Urothelium cell line (cell line): ENCODE measurements at regions not wholly inside any gene's neighbourhood (a gene's known extent, or its start where the extent isn't known, plus 50 kb on each side); places are given as distances from the start of the nearest gene placed in this dataset.
A peak's percentile ranks its signal among the peaks of the same experiment; 100 is the strongest.

ENCODE experiments used
- DNase-seq: peaks from one replicate; pipeline ENCODE4 v3.0.0; 2011; ENCODE audit warnings: low spot score, mixed read lengths
- FAIRE-seq: peaks from 2 replicates; lab custom pipeline; 2011; peaks lifted over from hg19 to GRCh38; lab: Jason Lieb, UNC

DNA sequence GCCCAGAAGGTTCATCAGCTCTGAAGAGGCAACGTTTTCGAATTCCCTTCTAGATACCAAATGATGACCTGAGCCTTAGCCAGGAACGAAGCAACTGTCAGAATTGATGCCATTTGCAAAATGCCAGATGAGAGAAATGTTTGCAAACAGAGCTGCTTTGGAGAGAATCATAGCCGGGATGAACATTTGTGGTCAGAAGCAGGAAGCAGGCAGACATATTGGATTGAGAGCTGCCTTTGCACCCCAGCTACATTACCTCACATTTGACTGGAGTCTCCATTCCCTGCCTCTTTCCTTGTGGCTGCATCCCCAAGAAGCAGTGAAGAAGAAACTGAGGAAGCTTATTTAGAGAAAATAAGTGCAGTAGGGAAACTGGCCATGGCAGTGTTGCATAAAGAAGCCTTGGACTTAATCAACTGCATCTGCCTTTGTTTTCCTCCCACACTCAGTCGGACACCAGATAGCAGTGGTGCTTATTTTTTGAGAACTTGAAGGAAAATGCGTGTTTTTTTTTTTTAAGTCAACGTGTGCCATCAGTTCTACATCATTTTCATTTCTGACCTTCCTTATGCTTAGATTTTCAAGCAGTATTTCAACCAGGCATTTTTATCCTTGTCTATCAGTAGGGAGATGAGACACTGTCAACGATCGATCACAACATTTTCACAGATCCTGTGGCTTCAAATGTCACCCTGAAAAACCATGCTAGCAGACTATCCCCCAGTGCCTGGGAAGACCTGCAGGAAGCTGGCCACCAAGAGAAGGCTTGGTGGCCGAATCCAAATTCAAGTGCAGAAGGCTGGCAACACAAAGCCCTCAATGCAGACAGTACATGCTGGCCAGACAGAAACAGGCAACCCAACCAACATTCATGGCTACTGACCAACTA, 541.2 kb upstream of the JARID2 start:
- no peak for FAIRE-seq
- no peak for DNase-seq

- FAIRE-seq (no peak), DNase-seq (no peak)
Observed at GRCh38 chr6:14705841-14706377, 540.0 kb upstream of the JARID2 start.

DNA sequence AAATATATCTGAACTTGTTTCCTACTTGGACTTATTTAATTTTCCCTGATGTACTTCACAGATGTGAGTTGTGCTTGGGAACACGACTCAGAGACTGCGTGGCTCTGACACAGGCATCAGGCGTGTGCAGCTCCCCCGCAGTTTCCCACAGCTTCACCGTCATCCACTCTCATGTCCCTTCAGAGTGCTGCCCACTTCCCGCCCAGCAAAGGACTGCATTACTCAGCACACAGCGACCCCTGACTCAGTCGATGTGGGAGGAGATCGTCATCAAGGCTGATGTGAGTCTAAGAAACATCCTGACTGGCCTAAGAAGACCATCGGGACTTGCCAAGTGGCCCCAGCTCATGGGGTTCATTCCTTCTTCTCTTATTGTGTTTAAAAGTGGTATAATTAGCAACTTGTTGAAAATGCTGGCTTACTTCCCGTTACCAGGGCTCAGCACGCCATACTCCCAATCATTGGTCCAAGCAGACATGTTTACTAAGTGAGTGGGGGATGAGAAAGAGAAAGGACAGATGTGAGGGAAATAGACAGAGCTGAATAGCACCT, 539.4 kb upstream of the JARID2 start:
- FAIRE-seq = no peak

DNA sequence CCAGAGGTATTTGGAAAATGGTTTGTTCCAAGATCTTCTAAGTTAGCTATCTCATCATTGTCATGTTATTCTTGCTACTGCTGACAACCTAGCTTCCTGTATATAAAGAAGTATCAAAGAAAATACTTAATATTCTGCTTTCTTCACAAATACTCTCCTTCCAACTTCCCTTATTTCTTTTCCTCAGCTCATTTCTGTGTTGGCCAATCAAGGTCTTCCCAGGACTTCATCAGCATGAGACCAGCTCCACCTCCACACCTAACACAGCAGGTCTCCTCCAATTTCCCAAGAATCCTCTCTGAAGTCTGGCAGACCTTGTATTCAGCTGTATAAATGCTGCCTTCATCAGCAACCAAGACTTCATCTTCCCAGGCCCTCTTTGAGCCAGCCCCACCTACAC, 538.6 kb upstream of the JARID2 start:
- DNase-seq = no peak
- no peak for FAIRE-seq

More for the DNA sequence above, 539.4 kb upstream of the JARID2 start:
- peak; percentile 69 for DNase-seq

GRCh38 chr6:14707971-14708465, 537.9 kb upstream of the JARID2 start:
- no peak for DNase-seq
- no peak for FAIRE-seq

GRCh38 chr6:14709066-14709670, 536.7 kb upstream of the JARID2 start:
- DNase-seq (no peak), FAIRE-seq (no peak)

- FAIRE-seq (no peak), DNase-seq (no peak)
Observed at GRCh38 chr6:14709900-14710299, 536.0 kb upstream of the JARID2 start.

GRCh38 chr6:14710421-14710820, 535.4 kb upstream of the JARID2 start:
- DNase-seq (no peak), FAIRE-seq (no peak)

DNA sequence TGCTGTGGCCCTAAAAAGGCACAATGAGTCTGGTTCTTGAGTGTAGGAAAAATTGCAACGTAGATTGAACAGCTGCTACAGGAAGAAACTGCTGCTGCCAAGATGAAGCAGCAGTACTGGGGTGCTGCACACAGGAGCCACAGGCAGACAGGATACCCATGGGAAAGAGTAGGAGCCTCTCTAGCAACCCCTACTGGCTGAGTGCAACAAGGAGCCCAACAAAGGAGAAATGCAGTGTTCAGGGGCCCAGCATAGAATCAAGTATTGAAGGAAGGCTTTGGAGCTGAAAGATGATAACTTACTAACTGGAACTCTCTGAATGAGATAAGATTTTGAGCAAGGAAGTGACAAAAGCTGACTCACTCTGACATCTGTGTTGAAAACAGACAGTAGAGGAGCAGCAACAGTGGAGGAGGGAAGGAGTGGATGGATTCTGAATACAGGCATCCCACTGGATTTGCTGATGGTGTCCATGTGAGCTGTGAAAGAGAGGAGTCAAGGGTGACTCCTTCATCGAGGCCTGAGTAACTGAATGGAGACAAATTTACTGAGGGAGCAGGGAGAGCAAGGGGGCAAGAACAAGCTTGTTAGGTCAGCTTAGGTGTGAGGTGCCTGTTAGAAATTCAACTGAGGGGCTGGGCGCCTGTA, 534.7 kb upstream of the JARID2 start:
- DNase-seq (peak; percentile 49), FAIRE-seq (no peak)

DNA sequence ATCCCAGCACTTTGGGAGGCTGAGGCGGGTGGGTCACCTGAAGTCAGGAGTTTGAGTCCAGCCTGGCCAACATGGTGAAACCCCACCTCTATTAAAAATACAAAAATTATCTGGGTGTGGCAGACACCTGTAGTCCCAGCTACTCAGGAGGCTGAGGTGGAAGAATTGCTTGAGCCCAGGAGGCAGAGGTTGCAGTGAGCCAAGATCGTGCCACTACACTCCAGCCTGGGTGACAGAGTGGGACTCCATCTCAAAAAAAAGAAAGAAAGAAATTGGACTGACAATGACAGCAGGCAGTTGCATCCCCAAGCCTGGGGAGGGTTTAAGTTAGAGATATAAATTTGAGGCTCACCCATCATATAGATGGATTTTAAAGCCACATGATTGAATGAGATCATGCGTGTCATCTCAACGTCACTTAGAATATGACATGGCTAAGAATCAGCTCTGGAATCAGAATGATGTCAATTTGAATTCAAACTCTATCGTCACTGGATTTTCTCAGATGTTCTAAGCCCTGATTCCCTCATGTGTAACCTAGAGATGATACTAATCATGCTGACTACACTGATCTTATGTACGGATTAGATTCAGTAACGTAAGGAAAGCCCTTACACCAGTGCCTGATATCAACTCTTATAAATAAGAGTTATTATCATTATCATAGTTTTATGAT, 534.0 kb upstream of the JARID2 start:
- DNase-seq (no peak), FAIRE-seq (no peak)

DNA sequence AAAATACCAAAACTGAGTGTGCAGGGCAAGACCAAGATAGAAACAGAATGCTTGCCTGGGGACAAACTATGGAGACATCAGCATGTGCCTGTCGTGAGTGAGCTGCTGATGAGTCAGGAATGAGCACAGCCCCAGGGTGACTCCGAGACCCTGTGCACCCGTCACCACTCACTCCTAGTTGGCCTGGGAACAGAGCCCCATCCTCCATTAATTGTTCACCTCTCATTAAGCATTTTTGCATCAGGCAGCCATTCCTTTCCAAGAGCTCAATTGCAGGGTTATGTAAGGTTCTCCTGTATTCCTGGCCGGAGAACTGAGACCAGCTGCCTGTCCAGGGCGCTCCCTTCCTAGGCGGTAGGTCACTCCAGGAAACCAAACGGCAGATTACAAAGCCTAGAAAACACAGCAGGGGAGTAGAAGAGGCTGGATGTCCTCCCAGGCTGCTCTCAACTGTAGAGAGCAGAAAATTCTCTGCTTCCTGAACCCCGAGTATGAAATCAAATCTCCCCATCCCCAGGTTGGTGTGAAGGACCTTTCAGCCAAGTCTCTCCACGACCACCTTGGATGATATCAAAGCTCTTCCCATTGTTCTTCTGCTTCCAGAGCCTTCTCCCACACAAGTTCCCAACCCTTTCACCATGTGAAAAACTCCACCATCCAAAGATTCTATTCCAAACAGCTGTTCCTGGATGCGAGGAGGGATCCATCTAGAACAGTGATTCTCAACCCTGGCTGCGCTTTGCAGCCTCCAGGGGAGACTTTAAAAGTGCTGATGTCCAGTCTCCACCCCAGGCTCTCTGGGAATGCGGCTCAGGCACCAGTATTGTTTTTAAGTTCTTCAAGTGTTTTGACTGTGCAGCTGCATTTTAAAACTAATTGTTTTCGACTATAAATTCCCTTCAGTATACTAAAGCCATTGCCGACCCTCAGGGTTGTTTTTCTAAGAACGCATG, 532.6 kb upstream of the JARID2 start:
- DNase-seq (no peak), FAIRE-seq (no peak)

DNA sequence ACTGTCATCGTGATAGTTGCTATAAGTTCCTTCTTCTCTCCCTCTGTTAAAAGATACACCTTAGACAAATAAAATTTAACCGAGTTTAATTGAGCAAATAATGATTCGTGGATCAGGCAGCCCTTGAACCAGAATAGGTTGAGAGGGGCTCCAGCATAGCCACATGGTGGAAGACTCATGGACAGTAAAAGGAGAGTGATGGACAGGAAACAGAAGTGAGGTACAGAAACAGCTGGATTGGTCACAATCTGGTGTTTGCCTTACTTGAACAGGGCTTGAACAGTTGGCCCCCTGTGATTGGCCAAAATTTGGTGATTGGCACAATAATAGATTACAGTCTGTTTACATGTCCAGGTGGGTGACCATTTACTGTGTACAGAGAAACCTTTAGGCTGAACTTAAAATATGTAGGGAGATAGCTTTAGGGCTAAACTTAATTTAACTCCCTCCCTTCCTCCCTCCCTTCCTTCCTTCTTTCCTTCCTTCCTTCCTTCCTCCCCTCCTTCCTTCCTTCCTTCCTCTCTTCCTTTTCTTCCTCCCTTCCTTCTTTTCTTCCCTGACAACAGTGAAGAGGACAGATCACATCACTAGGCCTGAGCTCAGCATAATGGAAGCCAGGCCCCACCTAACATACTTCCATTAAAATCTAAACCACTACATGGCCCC, 531.8 kb upstream of the JARID2 start:
- DNase-seq = no peak
- no peak for FAIRE-seq

DNA sequence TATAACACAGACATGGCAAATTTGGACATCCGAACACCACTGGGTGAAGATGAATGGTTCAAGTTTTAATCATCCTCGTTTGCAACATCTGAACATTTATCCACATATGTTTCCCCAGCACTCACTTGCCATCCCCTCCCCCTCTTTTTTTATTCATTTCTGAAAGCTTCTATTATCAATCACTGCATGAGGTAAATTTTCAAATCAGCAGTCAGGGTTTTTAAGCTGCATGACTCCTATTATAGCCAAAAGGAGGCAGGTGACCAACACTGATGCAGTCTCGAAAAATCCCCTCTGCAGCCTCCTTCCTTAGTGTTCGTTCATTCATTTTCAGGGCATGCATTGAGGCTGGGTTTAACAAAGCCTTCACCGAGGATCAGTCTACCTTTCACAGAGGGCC, 530.8 kb upstream of the JARID2 start:
- DNase-seq (no peak), FAIRE-seq (no peak)

DNA sequence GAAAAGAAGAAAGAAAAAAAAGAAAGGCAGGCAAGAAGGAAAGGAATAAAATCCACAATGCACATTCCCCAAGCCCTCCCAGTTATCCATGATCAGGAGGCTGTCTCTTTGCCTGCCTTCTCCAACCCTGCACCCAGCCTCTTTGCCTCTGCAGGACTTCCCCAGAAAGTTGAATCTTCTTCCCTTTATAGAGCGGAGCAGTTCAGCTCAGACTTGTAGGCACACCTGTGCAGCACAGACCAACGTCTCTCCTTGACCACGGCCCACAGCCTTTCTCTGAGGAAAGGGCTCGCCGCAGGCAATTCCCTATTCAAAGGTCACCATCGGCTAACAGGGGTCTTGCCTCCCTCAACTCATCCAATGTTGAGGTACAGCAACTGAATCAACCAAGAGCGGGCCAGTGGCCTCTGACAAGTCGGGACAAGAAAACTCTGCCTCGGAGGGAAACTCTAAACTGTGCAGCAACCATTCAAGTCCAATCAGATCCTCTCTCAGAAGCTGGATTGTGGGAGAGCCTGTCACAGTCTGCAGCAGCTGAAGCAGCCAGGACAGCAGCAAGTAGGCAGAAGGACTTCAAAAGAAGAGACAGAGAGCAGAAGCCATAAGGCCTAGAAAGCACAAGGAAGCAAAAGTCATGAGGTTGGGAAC, 529.2 kb upstream of the JARID2 start:
- FAIRE-seq (no peak), DNase-seq (no peak)

- FAIRE-seq (no peak), DNase-seq (no peak)
Observed at GRCh38 chr6:14717307-14717706, 528.6 kb upstream of the JARID2 start.

GRCh38 chr6:14718861-14719260, 527.0 kb upstream of the JARID2 start:
- no peak for DNase-seq
- FAIRE-seq = no peak

- no peak for FAIRE-seq
- DNase-seq = no peak
Observed at GRCh38 chr6:14719270-14719669, 526.6 kb upstream of the JARID2 start.

GRCh38 chr6:14720411-14721102, 525.3 kb upstream of the JARID2 start:
- FAIRE-seq (no peak), DNase-seq (no peak)
